ENCODE measurements at regions not wholly inside any gene's neighbourhood (a gene's known extent, or its start where the extent isn't known, plus 50 kb on each side); places are given as distances from the start of the nearest gene placed in this dataset.

DNA sequence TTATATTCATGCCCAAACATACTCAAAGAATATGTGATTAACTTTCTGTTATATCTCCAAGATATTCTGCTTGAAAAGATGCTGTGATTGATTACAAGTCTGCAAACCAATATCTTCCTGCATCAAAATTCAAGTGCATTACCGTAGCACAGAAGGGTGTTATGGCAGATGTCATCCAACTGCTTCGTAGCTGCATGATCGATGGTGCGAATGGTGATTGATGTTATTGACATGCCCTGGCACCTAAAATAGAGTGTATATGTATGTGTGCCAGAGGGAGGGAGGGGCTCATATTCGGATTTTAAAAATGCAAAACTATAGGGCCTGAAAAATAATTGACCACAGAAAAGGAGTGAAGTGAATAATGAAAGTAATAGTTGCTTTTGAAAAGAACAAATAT, 882.1 kb upstream of the NUDT12 start:
- TF ChIP-seq, protein P1, sequence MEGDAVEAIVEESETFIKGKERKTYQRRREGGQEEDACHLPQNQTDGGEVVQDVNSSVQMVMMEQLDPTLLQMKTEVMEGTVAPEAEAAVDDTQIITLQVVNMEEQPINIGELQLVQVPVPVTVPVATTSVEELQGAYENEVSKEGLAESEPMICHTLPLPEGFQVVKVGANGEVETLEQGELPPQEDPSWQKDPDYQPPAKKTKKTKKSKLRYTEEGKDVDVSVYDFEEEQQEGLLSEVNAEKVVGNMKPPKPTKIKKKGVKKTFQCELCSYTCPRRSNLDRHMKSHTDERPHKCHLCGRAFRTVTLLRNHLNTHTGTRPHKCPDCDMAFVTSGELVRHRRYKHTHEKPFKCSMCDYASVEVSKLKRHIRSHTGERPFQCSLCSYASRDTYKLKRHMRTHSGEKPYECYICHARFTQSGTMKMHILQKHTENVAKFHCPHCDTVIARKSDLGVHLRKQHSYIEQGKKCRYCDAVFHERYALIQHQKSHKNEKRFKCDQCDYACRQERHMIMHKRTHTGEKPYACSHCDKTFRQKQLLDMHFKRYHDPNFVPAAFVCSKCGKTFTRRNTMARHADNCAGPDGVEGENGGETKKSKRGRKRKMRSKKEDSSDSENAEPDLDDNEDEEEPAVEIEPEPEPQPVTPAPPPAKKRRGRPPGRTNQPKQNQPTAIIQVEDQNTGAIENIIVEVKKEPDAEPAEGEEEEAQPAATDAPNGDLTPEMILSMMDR (IDR thresholded peaks at IDR 0.05) = no peak
- no peak for TF ChIP-seq POLR2A (IDR thresholded peaks at IDR 0.05)

All from right lobe of liver (tissue), 4 donors.